BE2C (cell line): ENCODE measurements at regions not wholly inside any gene's neighbourhood (a gene's known extent, or its start where the extent isn't known, plus 50 kb on each side); places are given as distances from the start of the nearest gene placed in this dataset.

Experiments
- DNase-seq: peaks from one replicate; pipeline ENCODE4 v3.0.0-alpha.2; 2020
- H3K27me3 ChIP-seq: fragments of 250-450 bp; sonication (Bioruptor Pico); 2 replicates; pipeline ENCODE4 v1.5.1; 2020; ENCODE audit warnings: mild to moderate bottlenecking
- H3K36me3 ChIP-seq: fragments of 250-450 bp; sonication (Bioruptor Pico); 2 replicates; pipeline ENCODE4 v1.5.1; 2020; ENCODE audit warnings: mild to moderate bottlenecking
- H3K4me1 ChIP-seq: fragments of 250-450 bp; sonication (Bioruptor Pico); 2 replicates; pipeline ENCODE4 v1.5.1; 2020
- H3K4me3 ChIP-seq: 2 replicates; pipeline ENCODE4 v1.5.1; 2011; ENCODE audit warnings: low read depth, low read length
- H3K9me3 ChIP-seq: fragments of 250-450 bp; sonication (Bioruptor Pico); 2 replicates; pipeline ENCODE4 v1.5.1; 2020
- TF ChIP-seq, protein P1 (sequence below): IDR thresholded peaks from 2 replicates; pipeline ENCODE4 v1.5.1; 2012; ENCODE audit warnings: mild to moderate bottlenecking, low read depth, low read length

DNA sequence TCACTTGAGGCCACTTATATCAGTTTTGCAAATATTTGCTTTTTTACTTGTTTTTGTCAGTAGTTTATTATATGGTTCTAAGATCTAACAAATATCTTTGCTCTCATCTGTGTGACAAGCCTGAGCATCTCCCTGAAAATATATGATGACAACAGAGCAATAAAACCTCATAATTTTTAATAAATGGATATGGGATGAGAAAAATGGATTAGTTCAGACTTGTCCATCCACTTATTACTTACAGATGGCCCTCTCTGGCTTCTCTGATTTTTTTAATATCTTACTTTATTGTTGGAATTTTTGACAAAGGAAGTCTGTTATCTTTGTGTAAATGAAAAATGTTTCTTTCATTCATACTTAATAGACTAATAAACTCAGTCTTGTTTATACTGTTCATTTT is 491.4 kb upstream of the RAG2 start:
- DNase-seq: no peak
- TF ChIP-seq, protein P1, sequence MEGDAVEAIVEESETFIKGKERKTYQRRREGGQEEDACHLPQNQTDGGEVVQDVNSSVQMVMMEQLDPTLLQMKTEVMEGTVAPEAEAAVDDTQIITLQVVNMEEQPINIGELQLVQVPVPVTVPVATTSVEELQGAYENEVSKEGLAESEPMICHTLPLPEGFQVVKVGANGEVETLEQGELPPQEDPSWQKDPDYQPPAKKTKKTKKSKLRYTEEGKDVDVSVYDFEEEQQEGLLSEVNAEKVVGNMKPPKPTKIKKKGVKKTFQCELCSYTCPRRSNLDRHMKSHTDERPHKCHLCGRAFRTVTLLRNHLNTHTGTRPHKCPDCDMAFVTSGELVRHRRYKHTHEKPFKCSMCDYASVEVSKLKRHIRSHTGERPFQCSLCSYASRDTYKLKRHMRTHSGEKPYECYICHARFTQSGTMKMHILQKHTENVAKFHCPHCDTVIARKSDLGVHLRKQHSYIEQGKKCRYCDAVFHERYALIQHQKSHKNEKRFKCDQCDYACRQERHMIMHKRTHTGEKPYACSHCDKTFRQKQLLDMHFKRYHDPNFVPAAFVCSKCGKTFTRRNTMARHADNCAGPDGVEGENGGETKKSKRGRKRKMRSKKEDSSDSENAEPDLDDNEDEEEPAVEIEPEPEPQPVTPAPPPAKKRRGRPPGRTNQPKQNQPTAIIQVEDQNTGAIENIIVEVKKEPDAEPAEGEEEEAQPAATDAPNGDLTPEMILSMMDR: no peak
- Histone ChIP-seq H3K4me1 (no peaks in the 10 kb centered on the region), H3K4me3 (no peak overlapping the region), H3K27me3 (no peaks in the 10 kb centered on the region), H3K36me3 (no peaks in the 10 kb centered on the region), H3K9me3 (no peaks in the 10 kb centered on the region)

DNA sequence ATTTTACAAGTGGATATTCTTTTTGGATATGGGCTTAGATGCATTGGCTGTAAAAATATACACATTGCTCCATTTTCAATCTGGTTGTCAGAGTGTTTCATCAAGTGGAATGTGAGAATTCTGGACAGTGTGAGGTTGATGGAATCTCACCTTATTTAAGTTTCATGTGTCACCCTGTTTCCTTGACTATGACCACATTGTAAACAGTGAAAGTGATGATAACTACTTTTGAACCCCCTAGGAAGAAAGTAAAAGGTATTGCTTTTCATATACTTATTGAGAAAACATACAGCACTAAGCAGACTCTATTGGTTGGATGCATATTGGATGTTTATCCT is 490.5 kb upstream of the RAG2 start:
- Histone ChIP-seq H3K36me3 (no peaks in the 10 kb centered on the region), H3K27me3 (no peaks in the 10 kb centered on the region), H3K4me3 (no peak overlapping the region), H3K9me3 (no peaks in the 10 kb centered on the region), H3K4me1 (no peaks in the 10 kb centered on the region)
- no peak for DNase-seq
- TF ChIP-seq, protein P1: no peak

DNA sequence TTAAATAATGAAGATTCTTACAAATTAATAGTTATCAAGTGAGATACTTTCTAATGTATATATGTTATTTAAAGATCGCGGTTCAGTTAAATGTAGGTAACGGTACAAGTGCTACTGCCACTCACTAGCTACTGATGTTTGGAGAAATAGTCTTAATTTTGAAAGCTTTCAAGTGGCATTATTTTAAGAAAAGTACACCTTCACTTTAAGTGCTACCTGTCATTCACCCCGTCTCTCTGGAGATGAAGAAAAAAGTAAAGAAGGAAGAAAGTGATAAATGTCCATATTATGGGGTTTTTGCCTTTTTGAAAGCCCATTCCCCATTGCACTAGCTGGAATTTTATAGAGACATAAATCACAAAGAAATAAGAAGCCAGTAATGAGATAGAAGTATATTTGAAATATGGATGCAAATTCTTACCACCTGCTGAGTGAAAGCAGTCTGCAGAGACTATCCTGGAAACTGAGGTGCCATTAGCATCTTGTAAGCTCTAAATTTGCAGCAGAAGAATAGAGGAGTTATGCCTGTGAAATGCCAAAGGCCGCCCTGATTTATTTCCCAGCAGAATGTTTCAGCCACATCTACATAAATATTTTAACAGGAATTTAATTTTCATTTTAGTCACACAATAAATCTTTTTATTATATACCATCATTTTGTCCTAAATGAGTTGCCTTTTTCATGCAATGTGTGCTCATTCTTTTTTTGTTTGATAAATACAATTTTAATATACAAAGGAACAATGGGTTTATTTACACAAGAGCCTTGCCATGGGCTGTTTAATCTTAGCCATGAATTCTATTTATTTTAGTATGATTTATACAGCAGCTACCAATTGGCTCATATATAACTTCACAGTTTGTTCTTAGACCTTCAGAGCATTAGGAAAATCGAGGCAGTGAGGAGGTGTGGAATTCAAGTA is 489.9 kb upstream of the RAG2 start:
- no peak for DNase-seq
- Histone ChIP-seq H3K9me3 (no peaks in the 10 kb centered on the region), H3K4me1 (no peaks in the 10 kb centered on the region), H3K27me3 (no peaks in the 10 kb centered on the region), H3K4me3 (no peak overlapping the region), H3K36me3 (no peaks in the 10 kb centered on the region)
- TF ChIP-seq, protein P1: no peak

DNA sequence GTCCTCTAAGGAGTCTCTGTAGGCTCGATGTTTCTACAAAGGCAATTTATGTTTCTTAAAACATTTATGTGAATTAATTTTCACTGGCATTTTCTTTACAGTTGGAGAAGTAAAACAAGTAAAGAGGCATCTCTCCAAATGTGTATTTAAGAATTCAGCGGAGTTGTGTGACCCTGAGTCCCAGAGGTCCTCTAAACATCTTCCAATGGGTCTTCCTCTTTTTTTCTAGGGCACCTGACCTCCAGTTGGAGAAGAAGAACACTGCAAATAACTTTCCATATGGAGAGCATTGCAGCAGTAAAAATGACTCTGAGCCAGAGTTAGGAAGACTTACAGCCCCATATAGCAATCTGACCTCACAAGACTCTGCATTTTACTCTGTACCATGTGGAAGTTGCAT is 480.5 kb upstream of the RAG2 start:
- no peak overlapping the region for H3K4me3 ChIP-seq
- TF ChIP-seq, protein P1: no peak
- DNase-seq: no peak
- no peaks in the 10 kb centered on the region for H3K27me3 ChIP-seq
- no peaks in the 10 kb centered on the region for H3K4me1 ChIP-seq
- no peaks in the 10 kb centered on the region for H3K36me3 ChIP-seq
- H3K9me3 ChIP-seq: no peaks in the 10 kb centered on the region

DNA sequence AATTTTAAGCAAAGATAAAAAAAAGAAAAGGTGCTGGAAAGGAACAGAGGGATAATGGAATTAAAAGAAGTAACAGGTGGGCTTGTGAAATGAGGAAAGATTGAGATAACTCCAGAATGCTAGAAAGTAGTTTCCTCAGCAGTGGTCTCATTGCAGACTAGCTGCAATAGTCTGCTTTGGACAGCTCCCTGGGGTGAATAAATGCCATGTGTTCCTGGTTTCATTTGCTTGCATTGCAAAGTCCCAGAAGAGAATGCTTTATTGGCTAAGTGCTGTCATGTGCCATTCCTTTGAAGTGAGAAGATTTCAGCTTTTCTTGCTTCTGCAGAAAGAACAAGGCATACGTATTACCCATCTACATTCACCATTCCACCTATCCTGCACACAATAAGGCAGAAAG is 478.8 kb upstream of the RAG2 start:
- no peak for DNase-seq
- no peaks in the 10 kb centered on the region for H3K27me3 ChIP-seq
- H3K4me3 ChIP-seq: no peak overlapping the region
- no peaks in the 10 kb centered on the region for H3K4me1 ChIP-seq
- H3K36me3 ChIP-seq: no peaks in the 10 kb centered on the region
- TF ChIP-seq, protein P1: no peak
- H3K9me3 ChIP-seq: no peaks in the 10 kb centered on the region

DNA sequence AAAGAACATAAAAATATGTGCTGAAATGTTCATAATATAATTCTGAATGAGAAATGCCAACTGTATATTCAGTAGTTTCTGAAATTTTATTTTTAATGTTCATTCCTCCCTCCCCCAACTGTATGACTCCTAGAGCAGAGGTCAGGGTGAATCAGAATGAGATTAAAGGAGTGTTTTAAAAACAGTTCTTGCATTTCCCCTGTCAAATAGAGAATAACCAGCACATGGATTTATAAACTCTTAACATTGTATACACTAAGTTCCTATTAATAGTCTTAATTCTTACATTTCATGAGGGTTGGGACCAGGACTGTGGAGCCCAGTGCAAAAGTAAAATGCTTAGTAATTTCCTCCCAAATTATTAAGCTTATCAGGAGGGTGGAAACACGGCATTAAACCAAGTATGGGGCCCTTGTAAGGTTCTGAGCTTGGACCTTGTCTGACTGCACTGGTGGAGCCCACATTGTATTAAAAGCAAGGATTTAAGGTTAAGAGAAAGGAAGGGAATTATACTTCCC is 474.6 kb upstream of the RAG2 start:
- Histone ChIP-seq H3K27me3 (no peaks in the 10 kb centered on the region), H3K9me3 (no peaks in the 10 kb centered on the region), H3K4me1 (no peaks in the 10 kb centered on the region), H3K4me3 (no peak overlapping the region), H3K36me3 (no peaks in the 10 kb centered on the region)
- TF ChIP-seq, protein P1: no peak
- no peak for DNase-seq
